Iris pigment epithelial cell (primary cell): ENCODE measurements at regions not wholly inside any gene's neighbourhood (a gene's known extent, or its start where the extent isn't known, plus 50 kb on each side); places are given as distances from the start of the nearest gene placed in this dataset.

Experiments used
- DNase-seq: peaks from one replicate; pipeline ENCODE4 v3.0.0-alpha.2; 2011; ENCODE audit warnings: low read depth

DNA sequence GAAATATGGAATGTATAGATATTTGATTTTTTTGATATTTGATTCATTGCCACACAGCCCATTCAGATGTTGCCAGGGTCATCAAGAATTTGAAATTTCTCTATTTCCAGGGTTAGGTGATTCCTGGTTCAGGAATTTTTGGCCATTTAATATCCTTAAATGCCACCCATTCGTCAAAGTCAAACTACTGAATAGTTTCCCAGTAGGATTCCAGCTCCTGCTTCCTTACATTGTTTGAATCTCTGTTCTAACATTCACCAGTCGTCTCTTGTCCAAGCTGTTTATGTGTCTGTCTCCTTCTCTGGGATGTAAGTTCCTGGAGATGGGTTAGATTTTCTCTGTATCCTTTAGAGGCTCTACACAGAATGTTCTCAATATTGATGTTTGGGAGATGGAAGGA, 124.9 kb upstream of the TLE3 start:
- no peak for DNase-seq

DNA sequence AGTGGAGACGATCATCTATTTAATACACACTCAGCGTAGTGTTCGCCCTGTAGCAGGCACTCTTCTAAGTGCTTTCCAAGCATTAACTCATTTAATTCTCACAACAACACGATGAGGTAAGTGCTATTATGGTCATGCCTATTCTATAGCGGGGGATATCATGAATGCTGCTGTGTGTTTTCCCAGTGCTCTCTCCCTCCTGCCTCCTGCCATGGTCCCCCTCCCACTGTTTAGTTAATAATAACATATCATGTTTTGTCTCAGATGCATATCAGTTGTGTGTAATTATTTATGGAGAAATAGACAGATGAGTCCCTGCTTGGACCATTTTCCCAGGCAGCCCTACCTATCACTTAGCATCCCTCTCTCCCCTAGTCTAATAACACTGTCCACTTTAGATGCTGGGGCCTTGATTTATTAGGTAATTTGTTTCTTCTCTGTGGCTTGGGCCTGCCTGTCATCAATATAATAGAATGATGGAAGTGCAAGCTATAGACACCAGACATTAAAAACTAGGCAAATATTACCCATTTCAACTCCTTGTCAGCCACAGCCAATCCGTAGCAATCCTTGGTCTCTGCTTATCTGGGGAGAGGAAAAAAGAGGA, 122.9 kb upstream of the TLE3 start:
- DNase-seq: no peak

- no peak for DNase-seq
Observed at GRCh38 chr15:70219966-70220365, 122.2 kb upstream of the TLE3 start.

DNA sequence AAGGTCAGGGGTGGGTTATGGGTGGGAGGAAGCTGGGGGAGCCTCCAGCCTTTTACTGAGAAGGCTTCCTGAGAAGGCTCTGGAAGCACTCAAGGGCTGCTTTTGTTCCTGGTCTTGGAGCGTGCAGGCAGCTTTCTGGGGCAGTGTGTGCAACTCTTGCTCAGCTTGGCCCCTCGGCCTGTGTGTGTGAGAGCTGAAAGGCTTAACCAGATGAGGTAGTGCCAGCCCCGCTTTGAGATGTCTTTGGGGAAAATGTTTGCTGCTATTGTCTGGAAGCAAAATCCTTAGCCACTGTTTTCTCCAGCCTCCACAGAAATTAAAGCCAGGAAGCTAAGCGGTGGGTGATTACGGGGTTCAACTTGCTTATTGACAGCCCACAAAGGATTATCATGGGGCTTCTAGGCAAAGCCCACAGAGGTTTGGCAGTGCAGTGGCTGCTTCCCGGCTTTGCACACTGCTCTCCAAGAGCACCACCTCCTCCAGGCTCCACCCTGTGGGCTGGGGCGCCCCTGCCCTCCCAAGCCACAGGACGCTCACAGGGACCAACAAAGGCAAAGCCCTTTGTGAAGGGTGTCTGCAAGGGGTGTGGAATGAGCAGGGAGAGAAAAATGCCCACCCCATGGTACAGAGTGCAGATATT, 121.7 kb upstream of the TLE3 start:
- no peak for DNase-seq

DNA sequence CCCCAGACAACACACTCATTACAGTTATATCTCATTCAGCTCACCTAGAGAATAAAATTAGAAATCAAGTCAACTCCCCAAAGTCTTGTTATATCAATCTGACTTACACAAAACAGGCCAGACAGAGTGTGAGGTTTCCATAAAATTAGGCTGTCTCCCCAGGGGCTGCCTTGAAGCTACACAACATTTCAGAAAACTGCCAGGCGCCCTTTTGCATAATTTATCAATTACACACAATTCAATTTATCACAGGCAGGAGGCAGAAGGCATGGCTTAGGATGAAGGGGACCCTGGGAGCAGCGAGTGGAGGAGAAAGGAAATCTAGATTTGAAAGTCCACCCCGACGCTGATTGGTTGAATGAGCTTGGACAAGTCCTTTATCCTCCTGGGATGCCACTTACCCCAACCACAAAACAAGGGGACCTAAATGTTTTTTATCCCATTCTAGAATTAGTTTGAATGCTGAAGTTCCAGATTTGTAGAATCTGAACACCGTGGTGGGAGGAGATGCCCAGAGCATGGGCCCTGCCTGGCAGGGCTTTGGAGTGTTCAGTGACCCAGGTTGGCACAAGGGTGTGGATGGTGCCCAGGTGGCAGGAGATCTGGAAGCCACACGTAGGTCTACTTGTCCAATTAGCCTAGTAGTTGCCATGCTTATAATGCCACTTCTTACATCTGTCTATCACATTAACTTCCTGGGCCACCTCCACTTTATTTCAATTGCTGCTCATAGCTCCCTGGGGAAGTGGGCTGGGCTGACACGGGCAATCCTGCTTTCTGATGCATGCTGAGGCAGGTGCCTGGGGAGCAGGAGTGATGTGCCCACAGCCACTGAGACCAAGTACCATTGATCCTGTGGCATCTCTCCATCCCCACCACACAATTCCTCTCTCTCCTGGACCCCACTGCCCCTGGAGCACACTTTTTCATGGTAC, 119.8 kb upstream of the TLE3 start:
- no peak for DNase-seq

DNA sequence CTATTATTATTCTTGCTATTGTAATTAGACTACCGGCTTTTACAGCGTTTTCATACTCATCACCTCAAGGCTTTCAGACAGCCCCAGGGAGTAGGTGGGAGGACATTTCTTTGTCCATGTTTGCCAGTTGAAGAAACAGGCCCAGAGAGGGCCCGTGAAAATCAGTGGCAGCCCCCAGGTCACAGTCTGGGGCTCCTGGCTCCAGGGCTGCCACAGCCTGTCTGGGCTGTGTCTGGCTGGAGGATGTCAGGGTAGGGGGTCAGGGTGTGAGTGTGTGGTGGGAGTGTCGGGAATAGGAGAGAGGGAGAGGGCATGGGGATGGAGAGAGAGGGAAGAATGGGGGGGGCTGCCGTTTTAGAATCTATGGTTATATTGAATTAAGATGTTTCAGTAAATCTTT, 118.2 kb upstream of the TLE3 start:
- no peak for DNase-seq

DNA sequence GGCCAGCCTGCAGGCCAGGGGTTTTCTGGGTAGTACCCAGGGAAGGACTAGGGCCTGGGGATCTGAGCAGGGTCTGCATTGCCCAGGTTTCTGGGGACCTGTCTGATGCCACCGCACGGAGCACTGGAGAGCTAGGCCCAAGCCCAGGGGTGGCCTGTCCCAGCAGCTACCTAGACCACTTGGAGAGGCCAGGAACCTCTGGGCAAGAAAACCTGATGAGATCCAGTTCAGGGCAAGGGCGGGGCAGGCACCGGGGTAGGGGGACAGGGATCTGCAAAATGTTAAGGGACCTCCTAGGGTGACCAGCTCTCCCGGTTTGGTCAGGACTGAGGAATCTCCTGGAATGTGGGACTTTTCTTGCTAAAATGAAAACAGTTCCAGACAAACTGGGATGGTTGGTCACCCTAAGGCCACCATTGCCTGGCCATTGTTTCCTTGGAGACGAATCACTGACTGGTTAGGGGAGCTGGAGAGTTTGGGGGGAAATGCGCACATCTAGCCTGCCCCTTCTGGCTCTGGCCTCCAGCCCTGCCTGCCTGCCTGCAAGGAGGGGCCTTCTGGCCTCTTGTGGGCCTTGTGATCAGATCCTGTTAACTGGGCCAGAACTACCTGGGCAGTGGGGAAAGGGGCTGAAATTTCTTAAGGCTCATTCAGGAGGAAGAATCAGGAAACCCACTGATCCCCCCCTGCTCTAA, 117.4 kb upstream of the TLE3 start:
- no peak for DNase-seq

DNA sequence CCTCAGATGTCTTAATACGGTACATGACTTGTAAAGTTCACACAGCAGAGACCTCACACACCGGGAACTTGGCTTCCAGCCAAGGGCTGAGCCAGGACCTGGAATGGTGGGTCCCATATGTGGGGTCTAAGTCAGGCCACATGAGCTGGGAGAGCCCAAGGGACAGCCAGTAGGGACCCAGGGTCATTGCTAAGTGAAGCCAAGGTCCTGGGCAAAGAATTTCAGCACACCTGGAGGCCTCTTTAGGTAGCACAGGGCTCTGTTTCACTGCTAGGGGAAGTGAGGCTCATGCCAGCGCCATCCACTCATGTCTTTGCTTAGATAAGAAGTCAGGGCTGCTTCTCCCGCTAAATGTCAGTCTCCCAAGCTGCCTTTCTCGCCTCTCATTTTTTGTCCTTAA, 116.6 kb upstream of the TLE3 start:
- DNase-seq: no peak

DNA sequence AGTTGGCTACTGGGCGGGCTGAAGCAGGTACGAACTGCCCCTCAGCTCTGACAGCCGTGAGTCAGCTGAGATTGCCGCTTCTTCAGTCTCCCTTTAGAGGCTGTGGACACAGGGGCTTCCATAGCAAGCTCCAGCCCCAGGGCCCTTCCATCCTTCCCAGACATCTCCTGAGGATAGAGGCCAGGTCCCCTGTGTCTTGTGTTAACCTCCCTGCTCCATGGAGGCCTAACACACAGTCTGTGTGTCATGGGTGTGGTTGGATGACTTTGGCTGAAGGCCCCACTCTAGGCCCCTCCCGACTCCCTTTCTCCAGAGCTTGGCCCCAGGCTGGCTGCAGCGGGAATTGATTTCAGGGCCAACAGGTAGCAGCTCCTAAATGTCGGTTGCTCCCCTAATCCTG, 116.1 kb upstream of the TLE3 start:
- no peak for DNase-seq

- no peak for DNase-seq
Observed at GRCh38 chr15:70212963-70213315, 115.2 kb upstream of the TLE3 start.

DNA sequence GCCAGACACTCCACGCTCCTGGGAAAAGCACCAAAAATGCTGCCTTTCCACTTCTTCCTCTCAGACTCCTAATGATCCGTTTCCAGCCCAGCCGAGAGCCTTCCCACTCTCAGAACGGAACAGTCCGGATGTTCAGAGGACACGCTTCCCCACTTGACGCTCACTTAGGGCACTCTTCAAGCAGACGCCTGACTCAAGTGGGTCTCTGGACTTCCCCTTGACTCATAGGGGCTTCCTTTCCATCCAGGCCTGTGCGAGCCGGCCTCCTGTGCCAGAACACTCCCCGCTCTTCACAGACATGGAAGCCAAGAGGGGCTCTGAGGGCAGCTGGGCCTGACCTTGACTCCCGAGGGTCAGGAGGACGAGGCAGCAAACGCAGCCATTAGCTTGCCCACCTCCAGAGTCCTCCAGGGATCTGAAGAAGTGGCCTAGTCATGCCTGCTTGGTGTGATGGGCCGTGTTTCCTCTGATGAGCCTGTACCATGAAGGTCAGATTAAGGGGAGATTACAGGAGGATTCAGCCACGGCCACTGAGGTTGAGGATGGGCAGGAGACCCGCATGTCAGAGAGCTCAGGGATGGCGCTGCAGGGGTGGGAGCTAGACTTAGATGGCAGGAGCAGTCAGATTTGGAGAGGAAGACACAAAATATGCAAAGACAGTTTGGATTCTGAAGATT, 114.7 kb upstream of the TLE3 start:
- DNase-seq: no peak

- DNase-seq: no peak
Observed at GRCh38 chr15:70210528-70210927, 112.8 kb upstream of the TLE3 start.

GRCh38 chr15:70210076-70210475, 112.4 kb upstream of the TLE3 start:
- DNase-seq: no peak

- DNase-seq: no peak
Observed at GRCh38 chr15:70209499-70209898, 111.8 kb upstream of the TLE3 start.

- DNase-seq: no peak
Observed at GRCh38 chr15:70208332-70208731, 110.6 kb upstream of the TLE3 start.

DNA sequence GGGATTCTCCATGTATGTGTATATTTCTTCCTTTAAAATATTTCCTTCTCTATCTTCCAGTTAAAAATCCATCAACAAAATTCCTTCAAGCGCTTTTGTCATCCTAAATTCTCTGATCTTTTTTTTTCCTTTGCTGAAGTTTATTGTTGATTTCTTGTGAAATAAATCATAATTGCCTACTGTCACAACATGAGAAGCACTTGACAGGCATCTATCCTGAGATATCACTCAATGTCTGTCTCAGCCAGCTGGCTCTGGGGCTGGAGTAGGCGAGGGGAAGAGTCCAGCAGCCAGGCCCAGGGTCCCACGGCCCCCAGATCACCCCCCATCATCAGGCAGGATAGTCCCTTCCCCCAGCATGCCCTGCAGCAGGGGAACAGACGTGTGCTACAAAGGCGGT, 109.0 kb upstream of the TLE3 start:
- DNase-seq: no peak

GRCh38 chr15:70204652-70205051, 106.9 kb upstream of the TLE3 start:
- peak; percentile 30 for DNase-seq

- DNase-seq: no peak
Observed at GRCh38 chr15:70203981-70204560, 106.4 kb upstream of the TLE3 start.

- no peak for DNase-seq
Observed at GRCh38 chr15:70202756-70203155, 105.0 kb upstream of the TLE3 start.

GRCh38 chr15:70201425-70201775, 103.7 kb upstream of the TLE3 start:
- DNase-seq: no peak

- DNase-seq: peak; percentile 30
Observed at GRCh38 chr15:70200511-70201424, 103.1 kb upstream of the TLE3 start.
